Bronchial epithelial cell (primary cell): ENCODE measurements at regions not wholly inside any gene's neighbourhood (a gene's known extent, or its start where the extent isn't known, plus 50 kb on each side); places are given as distances from the start of the nearest gene placed in this dataset.
A peak's percentile ranks its signal among the peaks of the same experiment; 100 is the strongest.

Experiments
- DNase-seq: peaks from one replicate; pipeline ENCODE4 v3.0.0-alpha.2; 2010; ENCODE audit warnings: low read depth
- FAIRE-seq: peaks from 2 replicates; lab custom pipeline; 2011; peaks lifted over from hg19 to GRCh38; lab: Jason Lieb, UNC
- H3K27me3 ChIP-seq: 2 replicates; pipeline ENCODE4 v1.5.1; 2011; ENCODE audit warnings: low read length; ENCODE audit not compliant: control insufficient read depth, insufficient read depth
- H3K36me3 ChIP-seq: 2 replicates; pipeline ENCODE4 v1.5.1; 2011; ENCODE audit warnings: low read length; ENCODE audit not compliant: control insufficient read depth, insufficient read depth
- H3K4me3 ChIP-seq: 2 replicates; pipeline ENCODE4 v1.5.1; 2011; ENCODE audit warnings: mild to moderate bottlenecking, low read depth, low read length, control low read depth
- CTCF ChIP-seq: IDR thresholded peaks from 2 replicates; pipeline ENCODE4 v1.5.1; 2011; ENCODE audit warnings: mild to moderate bottlenecking, moderate library complexity, low read length, control low read depth, inconsistent platforms; ENCODE audit not compliant: insufficient read depth, severe bottlenecking

- no peak for FAIRE-seq
- Histone ChIP-seq H3K4me3 (no peak overlapping the region), H3K27me3 (no peaks in the 10 kb centered on the region), H3K36me3 (no peaks in the 10 kb centered on the region)
- no peak for TF ChIP-seq CTCF
- DNase-seq, result no peak
These were observed 97.9 kb upstream of the SULF2 start for GRCh38 chr20:47883186-47883585.

GRCh38 chr20:47879771-47880170, 94.5 kb upstream of the SULF2 start:
- TF ChIP-seq CTCF, result no peak
- no peak for FAIRE-seq
- no peaks in the 10 kb centered on the region for H3K36me3 ChIP-seq
- no peaks in the 10 kb centered on the region for H3K27me3 ChIP-seq
- no peak for DNase-seq
- no peak overlapping the region for H3K4me3 ChIP-seq

GRCh38 chr20:47878601-47879027, 93.3 kb upstream of the SULF2 start:
- Histone ChIP-seq H3K27me3 (no peaks in the 10 kb centered on the region), H3K36me3 (no peaks in the 10 kb centered on the region), H3K4me3 (no peak overlapping the region)
- no peak for FAIRE-seq
- DNase-seq, result peak; percentile 23
- no peak for TF ChIP-seq CTCF

GRCh38 chr20:47876311-47877088, 91.2 kb upstream of the SULF2 start:
- no peak for TF ChIP-seq CTCF
- no peak for FAIRE-seq
- no peak for DNase-seq
- Histone ChIP-seq H3K27me3 (no peaks in the 10 kb centered on the region), H3K36me3 (no peaks in the 10 kb centered on the region), H3K4me3 (no peak overlapping the region)

- Histone ChIP-seq H3K4me3 (no peak overlapping the region), H3K36me3 (no peaks in the 10 kb centered on the region), H3K27me3 (no peaks in the 10 kb centered on the region)
- TF ChIP-seq CTCF, result no peak
- FAIRE-seq (peak; percentile 36), DNase-seq (no peak)
These were observed 90.2 kb upstream of the SULF2 start for GRCh38 chr20:47875297-47876025.
